HEK293T (cell line): ENCODE measurements at regions not wholly inside any gene's neighbourhood (a gene's known extent, or its start where the extent isn't known, plus 50 kb on each side); places are given as distances from the start of the nearest gene placed in this dataset.

Source experiments
- CTCF ChIA-PET: fragments of 350-600 bp; formaldehyde crosslinking; extraction: SDS; loops from one replicate; lab custom pipeline; 2021; ENCODE audit warnings: antibody characterized with exemption, inconsistent platforms; lab: Yijun Ruan, JAX
- POLR2A ChIA-PET: fragments of 350-600 bp; formaldehyde crosslinking; extraction: SDS; loops from one replicate; lab custom pipeline; 2020; ENCODE audit warnings: antibody characterized with exemption, inconsistent platforms; lab: Yijun Ruan, JAX
- DNase-seq: peaks from one replicate; pipeline ENCODE4 v3.0.0; 2012; ENCODE audit warnings: mixed read lengths; ENCODE audit errors: extremely low spot score
- ARNT ChIP-seq: fragments of 450-650 bp; IDR thresholded peaks from 2 replicates; pipeline ENCODE4 v1.6.1; 2017; ENCODE audit warnings: mild to moderate bottlenecking
- BHLHE40 ChIP-seq: fragments of 450-650 bp; IDR thresholded peaks from 2 replicates; pipeline ENCODE4 v1.6.1; 2016; ENCODE audit warnings: mild to moderate bottlenecking, moderate library complexity, borderline replicate concordance
- CTBP1 ChIP-seq: fragments of 450-650 bp; IDR thresholded peaks from 2 replicates; pipeline ENCODE4 v1.6.1; 2016; ENCODE audit warnings: borderline replicate concordance
- ELF4 ChIP-seq: fragments of 450-650 bp; IDR thresholded peaks from 2 replicates; pipeline ENCODE4 v1.6.1; 2017; ENCODE audit warnings: antibody characterized with exemption
- FOXA1 ChIP-seq: fragments of 450-650 bp; IDR thresholded peaks from 2 replicates; pipeline ENCODE4 v1.6.1; 2016; ENCODE audit warnings: mild to moderate bottlenecking
- FOXK2 ChIP-seq: fragments of 450-650 bp; IDR thresholded peaks from 2 replicates; pipeline ENCODE4 v1.6.1; 2016; ENCODE audit warnings: mild to moderate bottlenecking
- FOXM1 ChIP-seq: fragments of 450-650 bp; IDR thresholded peaks from 2 replicates; pipeline ENCODE4 v1.6.1; 2017; ENCODE audit warnings: mild to moderate bottlenecking, borderline replicate concordance
- HDGF ChIP-seq: fragments of 450-650 bp; IDR thresholded peaks from 2 replicates; pipeline ENCODE4 v1.6.1; 2017; ENCODE audit warnings: antibody characterized with exemption, borderline replicate concordance
- L3MBTL2 ChIP-seq: fragments of 450-650 bp; conservative IDR thresholded peaks from 2 replicates; pipeline ENCODE4 v1.6.1; 2016; ENCODE audit warnings: mild to moderate bottlenecking
- LEF1 ChIP-seq: fragments of 450-650 bp; IDR thresholded peaks from 2 replicates; pipeline ENCODE4 v1.6.1; 2017; ENCODE audit warnings: mild to moderate bottlenecking, borderline replicate concordance
- NFRKB ChIP-seq: fragments of 450-650 bp; IDR thresholded peaks from 2 replicates; pipeline ENCODE4 v1.6.1; 2016; ENCODE audit warnings: mild to moderate bottlenecking, moderate library complexity
- SP1 ChIP-seq: fragments of 450-650 bp; IDR thresholded peaks from 2 replicates; pipeline ENCODE4 v1.6.1; 2017
- SUZ12 ChIP-seq: fragments of 450-650 bp; IDR thresholded peaks from 2 replicates; pipeline ENCODE4 v1.6.1; 2016; ENCODE audit warnings: mild to moderate bottlenecking
- TARDBP ChIP-seq: fragments of 450-650 bp; IDR thresholded peaks from 2 replicates; pipeline ENCODE4 v1.6.1; 2016
- ZNF384 ChIP-seq: fragments of 450-650 bp; IDR thresholded peaks from 2 replicates; pipeline ENCODE4 v1.6.1; 2016
- TF ChIP-seq, protein P1 (sequence below): fragments of 450-650 bp; IDR thresholded peaks from 2 replicates; pipeline ENCODE4 v1.6.1; 2016

DNA sequence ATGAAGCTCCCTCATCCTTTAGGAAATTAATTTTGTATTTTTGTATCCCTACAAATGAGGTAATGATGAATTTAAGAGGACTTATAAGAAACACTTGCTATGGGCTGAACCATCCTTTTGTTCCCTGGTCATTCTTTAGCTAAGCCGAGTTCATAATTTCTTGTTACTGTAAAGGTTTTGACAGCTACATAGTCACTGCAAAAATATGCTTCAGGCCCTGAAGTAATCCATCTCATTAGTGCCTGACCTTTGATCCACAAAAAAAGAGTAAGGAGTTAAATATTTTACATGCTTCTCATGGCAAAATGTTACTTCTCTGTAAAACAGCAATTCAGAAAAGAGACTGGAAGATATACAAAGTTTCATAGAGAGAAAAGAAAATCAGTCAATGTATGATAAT, 290.6 kb upstream of the SLIT2 start:
- no peak for TF ChIP-seq FOXM1
- TF ChIP-seq FOXA1: no peak
- no peak for TF ChIP-seq L3MBTL2
- TF ChIP-seq FOXK2: no peak
- no peak for TF ChIP-seq NFRKB
- no peak for TF ChIP-seq SUZ12
- no peak for TF ChIP-seq ARNT
- no peak for TF ChIP-seq ZNF384
- no peak for TF ChIP-seq BHLHE40
- TF ChIP-seq TARDBP: no peak
- TF ChIP-seq HDGF: no peak
- CTCF ChIA-PET: no interaction called here

DNA sequence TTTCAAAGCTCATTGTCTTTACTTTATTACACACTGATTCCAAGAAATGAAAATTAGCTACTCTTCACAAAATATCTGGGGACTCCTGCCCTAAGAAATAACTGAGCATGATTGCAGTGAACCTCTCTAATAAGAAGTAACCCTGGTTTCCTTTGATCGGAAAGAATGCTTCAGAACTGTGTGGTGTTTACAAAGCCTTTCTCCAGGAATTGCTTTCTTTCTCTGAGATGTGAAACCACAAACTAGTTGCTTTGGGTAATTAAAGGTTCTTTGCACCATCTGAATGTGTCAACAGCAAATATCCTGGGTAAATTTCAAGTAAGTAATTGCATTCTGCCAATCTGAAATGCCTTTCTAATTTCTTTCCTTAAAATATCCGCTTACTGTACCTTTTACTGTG, 292.9 kb upstream of the SLIT2 start:
- TF ChIP-seq FOXA1 (no peak), FOXM1 (no peak), ELF4 (no peak), HDGF (no peak), FOXK2 (no peak), TARDBP (no peak), LEF1 (no peak), CTBP1 (no peak), SP1 (no peak), SUZ12 (no peak), ZNF384 (no peak), ARNT (no peak), BHLHE40 (no peak), L3MBTL2 (no peak), NFRKB (no peak)
- TF ChIP-seq, protein P1, sequence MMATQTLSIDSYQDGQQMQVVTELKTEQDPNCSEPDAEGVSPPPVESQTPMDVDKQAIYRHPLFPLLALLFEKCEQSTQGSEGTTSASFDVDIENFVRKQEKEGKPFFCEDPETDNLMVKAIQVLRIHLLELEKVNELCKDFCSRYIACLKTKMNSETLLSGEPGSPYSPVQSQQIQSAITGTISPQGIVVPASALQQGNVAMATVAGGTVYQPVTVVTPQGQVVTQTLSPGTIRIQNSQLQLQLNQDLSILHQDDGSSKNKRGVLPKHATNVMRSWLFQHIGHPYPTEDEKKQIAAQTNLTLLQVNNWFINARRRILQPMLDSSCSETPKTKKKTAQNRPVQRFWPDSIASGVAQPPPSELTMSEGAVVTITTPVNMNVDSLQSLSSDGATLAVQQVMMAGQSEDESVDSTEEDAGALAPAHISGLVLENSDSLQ: no peak
- DNase-seq: no peak
- ChIA-PET POLR2A (no interaction called here), CTCF (no interaction called here)

More for the DNA sequence above, 290.6 kb upstream of the SLIT2 start:
- DNase-seq: no peak
- POLR2A ChIA-PET: no interaction called here

DNA sequence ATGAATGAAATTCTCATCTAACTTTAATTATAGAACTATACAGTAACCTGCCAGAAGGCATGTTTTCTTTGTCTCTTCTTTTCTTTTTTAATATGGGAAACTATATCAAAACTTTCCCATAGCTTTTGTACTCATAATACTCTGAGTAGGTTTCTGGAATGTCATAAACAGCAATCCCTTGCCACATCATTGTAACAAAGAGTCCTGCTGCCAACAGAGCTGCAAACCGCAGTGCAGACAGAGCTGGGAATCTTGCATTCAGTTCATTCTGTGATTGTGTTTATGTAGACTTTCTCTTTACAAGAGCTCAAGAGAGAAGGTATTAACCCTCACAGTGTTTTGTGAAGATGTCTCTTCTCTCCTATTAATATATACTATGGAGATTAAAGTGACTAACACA, 304.4 kb upstream of the SLIT2 start:
- POLR2A ChIA-PET: no interaction called here
- CTCF ChIA-PET: no interaction called here
- DNase-seq: no peak
- TF ChIP-seq LEF1 (no peak), TARDBP (no peak), FOXA1 (no peak), SUZ12 (no peak), FOXK2 (no peak), ARNT (no peak), FOXM1 (no peak), CTBP1 (no peak), ZNF384 (no peak), BHLHE40 (no peak), L3MBTL2 (no peak), SP1 (no peak), HDGF (no peak), NFRKB (no peak), ELF4 (no peak)
- TF ChIP-seq, protein P1: no peak

DNA sequence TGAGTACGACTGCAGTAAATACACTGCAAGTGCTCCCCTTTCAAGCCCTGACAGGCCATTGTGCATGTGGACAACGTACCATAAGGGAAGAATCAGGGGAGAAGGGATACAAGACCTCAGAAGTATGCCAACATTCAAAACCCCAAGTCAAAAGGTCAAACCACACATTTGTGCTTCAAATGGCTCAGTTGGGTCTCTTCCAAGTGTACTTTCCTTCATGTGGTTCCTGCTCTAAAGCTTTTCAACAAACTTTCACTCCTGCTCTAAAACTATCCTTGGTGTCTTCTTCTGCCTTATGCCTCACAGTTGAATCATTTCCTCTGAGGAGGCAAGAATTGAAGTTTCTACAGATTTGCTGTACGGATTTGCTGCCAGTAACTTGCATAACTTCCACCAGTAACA, 305.7 kb upstream of the SLIT2 start:
- no peak for DNase-seq
- TF ChIP-seq L3MBTL2: no peak
- no peak for TF ChIP-seq HDGF
- no peak for TF ChIP-seq BHLHE40
- no peak for TF ChIP-seq SP1
- TF ChIP-seq SUZ12: no peak
- ChIA-PET CTCF (no interaction called here), POLR2A (no interaction called here)

DNA sequence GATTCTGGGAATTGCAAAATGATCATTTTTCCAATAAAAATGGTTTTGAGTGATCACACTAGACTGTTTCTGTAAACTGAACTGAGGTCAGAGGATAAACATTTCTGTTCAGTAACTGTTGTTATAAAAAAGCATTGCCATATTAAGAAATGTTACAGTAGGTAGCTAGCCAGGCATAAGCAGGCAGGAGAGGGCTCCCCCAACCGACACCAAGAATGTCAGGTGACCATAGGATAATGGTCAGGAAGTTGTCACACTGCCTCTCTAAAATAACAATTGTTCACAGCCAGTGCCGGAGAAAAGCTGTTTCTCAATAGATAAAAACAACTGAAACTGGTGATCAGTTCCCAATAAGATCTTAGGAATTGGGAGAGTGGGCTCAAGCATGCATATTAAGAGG, 306.2 kb upstream of the SLIT2 start:
- DNase-seq: no peak
- TF ChIP-seq NFRKB (no peak), BHLHE40 (no peak), SP1 (no peak), ZNF384 (no peak), FOXM1 (no peak), HDGF (no peak), LEF1 (no peak), ELF4 (no peak), FOXA1 (no peak), CTBP1 (no peak), SUZ12 (no peak), TARDBP (no peak), FOXK2 (no peak), ARNT (no peak), L3MBTL2 (no peak)
- TF ChIP-seq, protein P1: no peak
- CTCF ChIA-PET: no interaction called here
- POLR2A ChIA-PET: no interaction called here

DNA sequence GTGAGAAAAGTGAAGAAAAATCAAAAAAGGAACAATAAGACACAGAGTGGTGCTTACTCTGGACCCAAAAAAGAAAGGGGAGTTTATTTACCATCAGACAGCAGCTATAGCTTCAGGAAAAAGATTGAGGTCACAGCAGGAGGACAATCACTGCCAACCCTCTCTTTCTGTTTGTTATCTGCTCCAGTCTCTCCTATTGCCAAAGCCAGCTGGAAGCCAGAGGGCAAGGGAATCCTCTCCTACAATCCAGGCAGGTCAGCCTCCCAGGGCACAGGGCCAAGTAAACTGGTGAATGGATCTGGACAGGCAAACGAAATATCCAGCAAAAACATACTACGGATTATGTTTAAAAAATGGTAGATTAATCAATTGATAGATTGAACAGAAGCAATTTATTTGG, 306.9 kb upstream of the SLIT2 start:
- DNase-seq: no peak
- TF ChIP-seq BHLHE40: no peak
- no peak for TF ChIP-seq NFRKB
- TF ChIP-seq, protein P1: no peak
- no peak for TF ChIP-seq LEF1
- TF ChIP-seq ELF4: no peak
- TF ChIP-seq ZNF384: no peak
- no peak for TF ChIP-seq FOXM1
- TF ChIP-seq HDGF: no peak
- TF ChIP-seq SP1: no peak
- no peak for TF ChIP-seq L3MBTL2
- TF ChIP-seq CTBP1: no peak
- no peak for TF ChIP-seq FOXK2
- TF ChIP-seq FOXA1: no peak
- no peak for TF ChIP-seq TARDBP
- TF ChIP-seq SUZ12: no peak
- no peak for TF ChIP-seq ARNT
- ChIA-PET POLR2A (no interaction called here), CTCF (no interaction called here)
